HG03439 (cell line): ENCODE measurements at regions not wholly inside any gene's neighbourhood (a gene's known extent, or its start where the extent isn't known, plus 50 kb on each side); places are given as distances from the start of the nearest gene placed in this dataset.
"Not testable (repeated sequence)": the region's sequence is repeated elsewhere in the genome, so short reads cannot be mapped to it uniquely, and the experiment has no call there.

ENCODE experiments used
- ATAC-seq: cut with Tn5 transposase; IDR thresholded peaks from one replicate; pipeline ENCODE4 v1.9.1; 2021; ENCODE audit warnings: mild to moderate bottlenecking, moderate library complexity; ENCODE audit not compliant: unreplicated experiment

DNA sequence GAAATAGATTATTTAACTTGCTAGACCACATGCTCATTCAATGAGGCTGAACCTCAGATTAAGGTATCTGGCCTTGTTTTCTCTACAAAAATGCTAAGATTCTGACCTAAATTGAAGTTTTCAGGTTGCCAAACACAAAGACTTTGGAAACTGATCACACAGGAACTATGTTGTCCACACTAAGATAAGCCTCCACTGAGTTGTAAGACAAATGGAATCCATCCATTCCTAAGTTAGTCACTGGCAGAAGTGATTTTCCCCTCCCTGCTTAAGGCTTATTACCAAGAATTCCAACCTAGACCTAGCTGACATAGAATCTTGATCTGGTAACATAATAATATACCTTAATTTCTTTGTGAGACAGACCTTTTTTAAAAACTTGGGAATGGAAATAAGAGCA is 608.1 kb downstream of the TENT5A start:
- ATAC-seq: no peak

- ATAC-seq: no peak
Observed at GRCh38 chr6:81138236-81138635, 614.2 kb downstream of the TENT5A start.

GRCh38 chr6:81130969-81131368 is 621.5 kb downstream of the TENT5A start:
- ATAC-seq: no peak

- ATAC-seq: no peak
Observed at GRCh38 chr6:81130061-81130460, 622.4 kb downstream of the TENT5A start.

DNA sequence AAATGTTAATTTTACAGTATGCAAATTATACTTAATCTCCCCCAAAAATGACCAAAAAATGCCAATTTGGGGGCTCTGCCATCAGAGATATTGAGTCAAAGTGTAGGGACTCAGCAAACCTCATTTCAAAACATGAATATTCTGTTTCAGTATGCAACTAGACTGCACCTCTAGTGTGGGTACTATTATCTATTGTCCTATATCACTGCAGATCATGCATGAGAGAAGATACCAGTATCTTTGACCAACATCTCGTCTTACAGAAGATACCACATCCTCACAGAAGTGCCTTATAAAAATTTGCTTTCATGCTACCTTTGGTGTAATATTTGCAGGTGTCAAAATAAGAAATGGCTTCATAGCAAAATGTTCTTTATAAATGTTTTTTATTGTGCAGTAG is 623.8 kb downstream of the TENT5A start:
- ATAC-seq: no peak

DNA sequence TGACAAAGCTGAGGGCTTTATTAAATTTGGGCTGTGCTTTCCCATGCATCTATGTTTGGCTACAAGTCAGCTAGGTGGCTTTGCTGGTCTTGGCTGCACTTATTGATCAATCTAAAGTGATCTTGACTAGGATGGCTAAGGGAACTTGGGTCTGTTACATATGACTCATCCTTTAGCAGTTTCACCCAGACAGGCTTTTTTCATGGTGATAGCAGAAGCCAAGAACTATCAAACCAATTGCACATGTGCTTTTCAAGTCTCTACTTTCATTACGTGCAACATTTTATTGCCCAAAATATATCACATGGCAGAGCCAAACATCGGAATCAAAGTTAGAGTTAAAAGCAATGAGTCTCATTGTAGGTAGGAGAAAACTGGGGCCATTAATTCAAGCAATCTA is 626.3 kb downstream of the TENT5A start:
- no peak for ATAC-seq

GRCh38 chr6:81120280-81120679 is 632.2 kb downstream of the TENT5A start:
- no peak for ATAC-seq

- ATAC-seq: no peak
Observed at GRCh38 chr6:81105998-81106397, 646.5 kb downstream of the TENT5A start.

DNA sequence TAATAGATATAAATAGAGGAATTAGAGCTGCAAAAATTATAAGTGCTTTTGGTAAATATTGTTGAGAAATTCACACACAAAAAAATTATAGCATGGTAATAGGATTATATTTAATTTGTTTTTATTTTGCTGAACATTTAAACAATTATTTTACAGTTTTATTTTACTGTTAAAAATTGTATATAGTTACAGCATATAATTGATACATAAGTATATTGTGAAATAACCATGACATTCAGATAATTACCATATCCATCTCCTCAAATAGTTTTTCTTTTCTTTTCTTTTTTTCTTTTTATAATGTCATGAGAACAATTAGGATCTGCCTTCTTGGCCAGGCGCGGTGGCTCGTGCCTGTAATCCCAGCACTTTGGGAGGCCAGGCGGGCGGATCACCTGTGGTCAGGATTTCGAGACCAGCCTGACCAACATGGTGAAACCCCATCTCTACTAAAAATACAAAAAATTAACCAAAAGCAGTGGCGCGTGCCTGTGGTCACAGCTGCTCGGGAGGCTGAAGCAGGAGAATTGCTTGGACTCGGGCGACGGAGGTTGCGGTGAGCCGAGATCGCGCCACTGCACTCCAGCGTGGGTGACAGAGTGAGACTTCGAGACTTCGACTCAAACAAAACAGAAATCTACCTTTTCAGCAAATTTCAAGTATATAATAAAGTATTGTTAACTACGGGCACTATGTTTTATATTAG is 654.2 kb downstream of the TENT5A start:
- no peak for ATAC-seq

GRCh38 chr6:81096464-81096863 is 656.0 kb downstream of the TENT5A start:
- not testable (repeated sequence) for ATAC-seq

DNA sequence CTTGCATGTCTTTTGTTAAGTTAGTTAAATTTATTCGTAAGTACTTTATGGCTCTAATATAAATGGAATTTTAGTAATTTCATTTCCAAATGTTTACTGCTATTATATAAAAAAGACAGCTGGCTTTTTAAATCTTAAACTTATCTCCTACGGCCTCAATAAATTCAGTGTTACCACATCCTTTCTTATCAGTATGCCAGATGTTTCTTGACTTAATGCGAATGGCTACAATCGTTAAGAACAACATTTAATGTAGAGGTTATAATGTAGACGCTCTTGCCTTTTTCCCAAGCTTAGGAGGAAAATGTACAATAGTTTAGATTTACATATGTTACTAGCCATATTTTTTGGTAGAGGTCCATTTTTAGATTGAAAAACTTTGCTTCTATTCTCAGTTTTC is 659.4 kb downstream of the TENT5A start:
- ATAC-seq: no peak

- no peak for ATAC-seq
Observed at GRCh38 chr6:81088145-81088544, 664.3 kb downstream of the TENT5A start.

- no peak for ATAC-seq
Observed at GRCh38 chr6:81086991-81087390, 665.5 kb downstream of the TENT5A start.

DNA sequence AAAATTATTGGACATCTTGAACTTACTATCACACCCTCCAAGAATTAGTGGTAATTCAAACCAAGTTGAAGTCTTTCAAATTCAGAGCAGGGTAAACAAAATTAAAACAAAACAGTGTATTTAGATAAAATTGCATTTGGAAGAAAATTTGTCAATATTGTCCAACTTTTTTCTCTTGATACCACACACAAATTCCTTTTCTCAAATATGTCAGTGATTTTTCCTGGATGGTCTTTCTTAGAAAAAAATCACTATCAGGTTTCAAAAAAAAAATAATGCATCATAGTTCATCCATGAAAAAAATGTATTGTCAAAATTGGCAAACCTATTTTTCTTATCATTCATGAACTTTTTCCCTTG is 667.1 kb downstream of the TENT5A start:
- no peak for ATAC-seq

DNA sequence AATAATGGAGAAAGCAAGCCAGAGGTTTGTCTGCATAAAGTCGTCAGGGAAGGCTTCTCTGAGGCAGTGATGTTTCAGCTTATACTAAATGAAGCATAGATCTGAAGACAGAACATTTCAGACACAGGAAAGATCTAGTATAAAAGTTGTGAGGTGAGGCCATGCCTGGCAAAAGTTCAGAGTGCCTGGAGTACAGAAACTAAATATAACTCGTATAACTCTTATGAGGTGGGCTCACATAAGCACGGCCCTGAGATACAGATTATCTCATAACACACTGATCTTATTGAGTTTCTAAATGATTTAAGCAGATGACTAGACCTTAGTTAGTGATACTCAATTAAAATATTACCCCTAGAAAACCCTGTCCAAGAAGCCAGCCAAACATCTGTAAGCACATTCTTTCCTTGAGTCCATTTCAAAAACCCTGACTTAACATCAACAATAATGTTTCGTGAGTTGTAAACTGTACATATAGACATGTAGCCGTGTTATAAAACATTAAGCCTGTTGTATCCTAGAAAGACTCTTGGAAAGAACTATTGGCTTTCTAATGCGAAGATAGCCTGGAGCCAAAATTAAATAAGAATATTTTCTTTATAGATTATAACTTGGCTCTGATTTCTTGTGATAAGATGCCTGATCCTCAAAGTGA is 667.6 kb downstream of the TENT5A start:
- ATAC-seq: no peak

- no peak for ATAC-seq
Observed at GRCh38 chr6:81075974-81076373, 676.5 kb downstream of the TENT5A start.

DNA sequence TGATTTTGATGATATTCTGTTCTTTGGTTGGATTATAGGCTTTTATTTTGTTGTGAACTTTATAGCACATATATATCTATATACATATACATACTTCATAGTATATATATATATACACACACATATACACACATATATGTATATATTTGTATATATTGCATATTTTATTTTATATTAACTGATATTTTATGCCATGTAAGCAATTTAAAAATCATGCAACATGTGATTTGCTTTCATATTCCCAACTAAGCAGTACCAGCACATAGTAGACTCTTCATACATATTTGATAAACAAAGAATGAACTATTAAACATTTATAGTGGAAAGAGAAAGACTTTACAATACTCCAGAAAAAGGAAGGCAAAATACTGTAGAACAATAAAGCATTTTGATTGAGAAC is 679.2 kb downstream of the TENT5A start:
- no peak for ATAC-seq

DNA sequence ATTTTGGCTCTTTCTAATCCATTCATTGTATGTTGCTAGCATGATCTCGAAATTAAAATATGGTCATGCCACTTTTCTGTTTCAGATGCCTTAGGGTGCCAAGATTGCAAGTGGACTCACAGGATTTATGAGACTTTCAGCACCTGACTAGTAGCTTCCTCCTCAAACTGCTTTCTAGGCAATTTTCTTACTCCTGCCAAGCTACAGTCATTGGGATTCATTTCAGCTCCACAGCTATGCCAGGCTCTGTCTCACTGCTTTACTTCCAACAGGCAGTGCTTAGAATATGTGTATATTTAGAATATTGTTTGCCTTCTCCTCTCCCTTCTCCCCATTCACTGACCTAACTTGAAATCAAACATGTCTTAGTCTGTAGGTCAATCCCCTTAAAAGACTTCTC is 681.4 kb downstream of the TENT5A start:
- no peak for ATAC-seq

DNA sequence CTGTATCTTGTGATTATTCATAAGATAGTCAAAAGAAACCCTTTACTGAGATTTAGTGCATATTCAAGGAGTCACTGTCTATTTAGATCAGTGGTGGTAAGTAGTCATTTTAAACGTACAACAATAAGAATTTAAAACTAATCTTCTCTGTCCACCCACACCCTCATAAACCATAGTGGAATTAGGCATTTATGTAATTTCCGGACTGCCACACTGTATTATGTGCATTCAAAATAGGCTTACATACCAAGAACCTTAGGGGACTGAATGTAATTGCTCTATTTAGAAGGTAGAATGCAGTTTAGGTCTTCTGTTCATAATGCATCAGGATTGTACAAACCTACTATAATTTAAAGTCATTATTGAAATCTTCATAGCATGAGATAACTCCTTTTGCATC is 685.4 kb downstream of the TENT5A start:
- no peak for ATAC-seq

DNA sequence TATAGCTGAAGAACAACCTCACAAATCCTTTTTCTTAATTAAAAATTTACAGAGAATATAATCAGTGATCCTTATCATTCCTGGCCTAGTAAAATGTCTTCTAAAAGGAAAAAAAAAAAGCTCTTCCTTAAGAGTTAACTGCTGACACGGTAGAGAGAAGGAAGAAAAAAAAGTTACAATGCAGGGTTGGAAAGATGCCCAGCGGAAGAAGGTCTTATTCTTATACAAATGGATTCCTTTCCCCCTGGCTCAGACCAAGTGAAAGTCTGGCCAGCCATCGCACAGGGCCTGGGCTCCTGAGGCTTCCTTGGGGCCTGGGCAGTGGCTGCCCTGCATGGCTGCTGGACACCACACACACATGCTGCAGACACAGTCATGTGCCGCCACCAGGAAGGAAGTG is 688.6 kb downstream of the TENT5A start:
- ATAC-seq: no peak

GRCh38 chr6:81054036-81054435 is 698.4 kb downstream of the TENT5A start:
- ATAC-seq: no peak

DNA sequence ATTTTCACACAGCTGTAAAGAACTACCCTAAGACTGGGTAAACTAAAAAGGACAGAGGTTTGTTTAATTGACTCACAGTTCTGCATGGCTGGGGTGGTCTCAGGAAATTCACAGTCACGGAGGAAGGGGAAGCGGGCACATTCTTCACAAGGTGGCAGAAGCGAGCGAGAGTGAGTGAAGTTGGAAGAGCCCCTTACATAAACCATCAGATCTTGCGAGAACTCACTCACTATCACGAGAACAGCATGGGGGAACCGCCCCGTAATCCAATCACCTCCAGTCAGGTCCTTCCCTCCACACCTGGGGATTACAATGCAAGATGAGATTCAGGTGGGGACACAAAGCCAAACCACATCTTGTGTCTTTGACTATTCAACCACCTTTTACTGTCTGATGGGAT is 700.5 kb downstream of the TENT5A start:
- no peak for ATAC-seq
